Adrenal gland (tissue), 5 donors: ENCODE measurements at regions not wholly inside any gene's neighbourhood (a gene's known extent, or its start where the extent isn't known, plus 50 kb on each side); places are given as distances from the start of the nearest gene placed in this dataset.

Source experiments
- POLR2A ChIP-seq, 2 donors: fragments of 450-650 bp; IDR thresholded peaks; one replicate each; pipeline ENCODE4 v1.6.1; 2017; ENCODE audit warnings: antibody characterized with exemption in 2 of 2, mild to moderate bottlenecking in 2 of 2, moderate library complexity in 1 of 2
- TF ChIP-seq, protein P1 (sequence below), 6 experiments: fragments of 450-650 bp in 4 of 6; fragments of 200-600 bp in 2 of 6; sonication (generic) in 1 of 6; IDR thresholded peaks; 1 replicate in 5 of 6; 2 replicates in 1 of 6; pipeline versions ENCODE4 v1.5.1 to v1.8.0; 2016 to 2021; ENCODE audit warnings: antibody characterized with exemption in 6 of 6, mild to moderate bottlenecking in 2 of 6, moderate library complexity in 1 of 6
- donor health status: DM: no; HTN: no; CAD: no.

DNA sequence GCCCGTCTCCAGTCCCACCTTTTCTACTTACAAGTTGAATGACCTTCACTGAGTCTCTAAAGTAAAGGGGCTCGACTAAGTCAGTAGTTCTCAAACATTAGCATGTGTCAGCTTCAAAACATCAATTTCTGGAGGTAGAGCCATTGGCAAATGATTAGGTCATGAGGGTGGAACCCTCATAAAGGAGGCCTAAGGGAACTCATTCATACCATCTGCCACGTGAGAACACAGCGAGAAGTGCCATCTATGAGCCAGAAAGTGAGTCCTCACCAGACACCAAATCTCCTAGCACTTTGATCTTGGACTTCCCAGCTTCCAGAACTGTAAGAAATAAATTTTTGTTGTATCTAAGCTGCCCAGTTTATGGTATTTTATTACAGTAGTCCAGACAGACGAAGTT is 129.8 kb downstream of the MEX3B start:
- TF ChIP-seq, protein P1, sequence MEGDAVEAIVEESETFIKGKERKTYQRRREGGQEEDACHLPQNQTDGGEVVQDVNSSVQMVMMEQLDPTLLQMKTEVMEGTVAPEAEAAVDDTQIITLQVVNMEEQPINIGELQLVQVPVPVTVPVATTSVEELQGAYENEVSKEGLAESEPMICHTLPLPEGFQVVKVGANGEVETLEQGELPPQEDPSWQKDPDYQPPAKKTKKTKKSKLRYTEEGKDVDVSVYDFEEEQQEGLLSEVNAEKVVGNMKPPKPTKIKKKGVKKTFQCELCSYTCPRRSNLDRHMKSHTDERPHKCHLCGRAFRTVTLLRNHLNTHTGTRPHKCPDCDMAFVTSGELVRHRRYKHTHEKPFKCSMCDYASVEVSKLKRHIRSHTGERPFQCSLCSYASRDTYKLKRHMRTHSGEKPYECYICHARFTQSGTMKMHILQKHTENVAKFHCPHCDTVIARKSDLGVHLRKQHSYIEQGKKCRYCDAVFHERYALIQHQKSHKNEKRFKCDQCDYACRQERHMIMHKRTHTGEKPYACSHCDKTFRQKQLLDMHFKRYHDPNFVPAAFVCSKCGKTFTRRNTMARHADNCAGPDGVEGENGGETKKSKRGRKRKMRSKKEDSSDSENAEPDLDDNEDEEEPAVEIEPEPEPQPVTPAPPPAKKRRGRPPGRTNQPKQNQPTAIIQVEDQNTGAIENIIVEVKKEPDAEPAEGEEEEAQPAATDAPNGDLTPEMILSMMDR (IDR thresholded peaks at IDR 0.05), result no peak
- no peak for TF ChIP-seq POLR2A (IDR thresholded peaks at IDR 0.05)
